ENCODE measurements at regions not wholly inside any gene's neighbourhood (a gene's known extent, or its start where the extent isn't known, plus 50 kb on each side); places are given as distances from the start of the nearest gene placed in this dataset.

DNA sequence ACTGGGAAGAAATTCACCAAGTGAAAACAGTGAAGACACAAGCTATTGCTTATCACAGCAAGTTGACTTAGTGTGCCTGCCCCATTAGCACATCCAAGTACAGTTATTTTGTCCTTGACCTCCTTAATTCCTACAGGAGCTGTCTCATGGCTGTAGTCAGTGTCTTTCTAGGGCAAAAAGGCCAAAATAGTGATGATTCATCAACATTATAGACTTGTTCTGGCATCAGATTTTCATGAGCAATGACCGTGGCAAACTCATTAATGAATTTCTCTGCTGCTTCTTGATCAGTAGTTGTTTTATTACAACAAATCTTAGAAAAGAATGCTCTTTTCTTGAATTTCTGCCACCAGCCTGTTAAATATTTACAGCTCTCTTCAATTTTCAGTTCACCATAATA lies 1169.3 kb upstream of the DDX18 start:
- no peak for DNase-seq

DNA sequence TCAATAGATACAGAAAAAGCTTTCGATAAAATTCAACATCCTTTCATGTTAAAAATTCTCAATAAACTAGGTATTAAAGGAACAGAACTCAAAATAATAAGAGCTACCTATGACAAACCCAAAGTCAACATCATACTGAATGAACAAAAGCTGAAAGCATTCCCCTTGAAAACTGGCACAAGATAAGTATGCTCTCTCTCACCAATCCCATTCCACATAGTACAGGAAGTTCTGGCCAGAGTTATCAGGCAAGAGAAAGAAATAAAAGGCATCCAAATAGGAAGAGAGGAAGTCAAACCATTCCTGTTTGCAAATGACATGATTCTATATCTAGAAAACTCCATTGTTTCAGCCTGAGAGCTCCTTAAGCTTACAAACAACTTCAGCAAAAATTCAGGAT lies 1145.8 kb upstream of the DDX18 start:
- DNase-seq, result no peak

- DNase-seq, result no peak
These were observed 1144.7 kb upstream of the DDX18 start for GRCh38 chr2:116669782-116670181.

GRCh38 chr2:116674188-116674587 lies 1140.3 kb upstream of the DDX18 start:
- DNase-seq, result no peak

GRCh38 chr2:116676776-116677175 lies 1137.7 kb upstream of the DDX18 start:
- DNase-seq, result no peak

DNA sequence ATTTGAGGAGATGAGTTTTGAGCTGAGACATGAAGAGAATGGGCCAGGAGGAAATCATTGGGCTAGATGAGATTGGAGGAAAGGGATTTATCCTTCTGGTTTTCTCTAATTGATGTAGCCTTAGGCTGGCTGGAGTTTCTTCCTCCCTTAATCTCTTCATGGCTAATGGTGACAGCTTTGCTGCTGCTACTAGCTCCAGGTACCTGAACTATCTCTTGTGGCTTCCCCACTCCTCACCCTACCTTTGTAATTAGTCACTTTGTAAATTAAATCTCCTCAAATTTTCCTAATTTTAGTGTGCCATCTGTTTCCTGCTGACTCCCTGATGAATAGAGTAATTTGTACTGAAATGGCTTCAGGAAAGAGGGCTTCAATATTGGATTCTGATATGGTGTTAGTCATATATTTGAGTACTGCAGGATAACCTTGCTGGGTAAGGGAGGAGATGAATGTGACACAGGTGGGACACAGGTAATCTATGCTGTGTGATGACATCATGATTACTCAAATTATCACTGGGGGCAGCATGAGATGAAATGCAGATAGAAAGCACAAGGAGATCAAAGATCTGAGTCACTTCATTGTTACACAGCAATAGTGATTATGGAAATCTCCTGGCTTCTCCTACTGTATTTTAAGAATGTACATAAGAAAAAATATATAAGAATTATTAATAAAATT lies 1134.1 kb upstream of the DDX18 start:
- DNase-seq, result no peak

DNA sequence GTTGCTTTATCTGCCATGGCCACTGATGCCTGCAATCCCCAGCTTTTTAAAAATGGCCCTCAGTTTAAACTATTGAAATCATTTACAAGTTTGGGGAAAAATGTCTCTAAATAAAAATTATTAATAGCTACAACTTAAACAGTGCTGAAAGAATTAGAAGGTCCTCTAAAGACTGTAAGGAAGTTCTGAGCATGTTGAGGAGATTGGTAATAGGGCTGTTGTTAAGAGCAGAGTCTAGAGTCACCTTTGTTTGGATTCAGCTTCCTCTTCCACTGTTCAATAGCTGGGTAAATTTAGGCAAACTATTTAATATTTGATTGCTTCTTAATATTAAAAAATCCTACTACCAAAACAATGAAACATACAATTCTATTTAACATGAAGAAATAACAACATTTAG lies 1127.1 kb upstream of the DDX18 start:
- DNase-seq, result no peak

DNA sequence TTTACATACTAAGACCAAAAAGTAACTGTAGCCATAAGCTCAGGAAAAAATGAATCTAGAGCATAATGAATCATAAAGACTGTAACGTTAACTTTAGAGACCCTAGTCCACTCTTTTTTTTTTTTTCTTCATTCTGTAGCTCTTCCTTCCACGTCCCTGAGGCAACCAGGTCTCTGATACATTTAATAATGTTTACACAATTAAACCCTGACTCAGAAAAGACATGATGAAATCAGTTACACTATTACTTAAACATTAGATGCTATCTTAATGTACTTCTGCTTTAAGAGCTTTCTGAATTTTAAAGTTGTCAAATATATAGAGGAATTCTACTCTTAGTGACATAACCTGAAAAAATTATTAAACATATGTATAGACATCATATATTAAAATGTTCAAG lies 1121.5 kb upstream of the DDX18 start:
- DNase-seq, result no peak

DNA sequence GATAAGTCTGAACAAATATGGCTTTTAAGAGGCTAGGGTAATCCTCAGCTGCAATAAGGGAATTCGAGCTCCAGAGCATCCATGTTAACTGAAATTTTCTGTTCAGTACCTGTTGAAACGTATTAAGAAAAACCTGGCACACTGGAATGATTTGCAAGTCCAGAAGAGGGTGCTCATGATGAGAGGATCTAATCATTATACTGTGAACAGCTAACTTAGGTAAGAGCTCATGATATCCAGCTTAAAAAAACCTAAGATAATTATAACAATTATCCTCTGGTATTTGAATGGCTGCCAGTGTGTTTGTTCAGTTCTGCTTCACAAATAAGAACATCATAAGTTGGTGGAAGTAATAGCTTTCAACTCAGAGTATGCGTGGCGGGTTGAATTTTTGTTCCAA lies 1118.3 kb upstream of the DDX18 start:
- DNase-seq, result peak; percentile 25

DNA sequence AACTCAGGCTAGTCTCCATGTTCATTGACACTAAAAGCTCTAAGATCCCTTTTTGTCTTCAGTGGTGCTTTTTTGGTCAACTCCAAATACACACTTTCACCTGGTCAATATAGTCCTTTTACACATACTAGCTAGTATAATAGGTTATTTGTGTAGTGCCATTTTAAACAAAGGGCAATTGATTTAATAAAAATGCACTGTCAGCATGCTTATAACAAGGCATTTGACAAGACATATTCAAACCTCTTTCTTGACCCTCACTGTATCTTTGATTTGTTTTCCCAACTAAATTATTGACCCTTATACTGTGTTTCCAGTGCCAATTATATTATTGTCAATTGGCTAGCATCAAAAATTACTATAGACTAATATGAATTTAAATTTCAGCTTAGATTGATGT lies 1117.6 kb upstream of the DDX18 start:
- no peak for DNase-seq

- DNase-seq, result no peak
These were observed 1108.1 kb upstream of the DDX18 start for GRCh38 chr2:116706396-116706795.

GRCh38 chr2:116716038-116716437 lies 1098.5 kb upstream of the DDX18 start:
- DNase-seq, result no peak

DNA sequence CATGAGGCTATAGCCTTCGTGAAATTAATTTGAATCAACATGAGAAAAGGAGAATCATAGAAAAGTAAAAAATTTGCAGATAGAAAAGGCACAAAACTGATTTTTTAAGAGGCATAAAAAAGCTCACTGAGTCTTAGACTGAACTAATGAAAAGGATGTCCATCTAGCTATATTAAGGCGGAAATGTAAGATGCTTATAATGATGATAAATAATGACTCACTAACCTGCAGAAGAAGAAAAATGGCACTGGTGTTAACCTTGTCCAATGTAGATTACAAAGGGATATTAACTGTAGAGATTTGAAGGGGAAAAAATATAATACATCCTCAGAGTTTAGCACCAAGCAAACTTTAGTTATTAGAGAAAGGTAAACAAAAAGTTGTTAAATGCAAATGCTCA lies 1098.0 kb upstream of the DDX18 start:
- no peak for DNase-seq

GRCh38 chr2:116717832-116718231 lies 1096.7 kb upstream of the DDX18 start:
- no peak for DNase-seq

- no peak for DNase-seq
These were observed 1096.0 kb upstream of the DDX18 start for GRCh38 chr2:116718451-116718850.

- no peak for DNase-seq
These were observed 1094.7 kb upstream of the DDX18 start for GRCh38 chr2:116719836-116720235.

DNA sequence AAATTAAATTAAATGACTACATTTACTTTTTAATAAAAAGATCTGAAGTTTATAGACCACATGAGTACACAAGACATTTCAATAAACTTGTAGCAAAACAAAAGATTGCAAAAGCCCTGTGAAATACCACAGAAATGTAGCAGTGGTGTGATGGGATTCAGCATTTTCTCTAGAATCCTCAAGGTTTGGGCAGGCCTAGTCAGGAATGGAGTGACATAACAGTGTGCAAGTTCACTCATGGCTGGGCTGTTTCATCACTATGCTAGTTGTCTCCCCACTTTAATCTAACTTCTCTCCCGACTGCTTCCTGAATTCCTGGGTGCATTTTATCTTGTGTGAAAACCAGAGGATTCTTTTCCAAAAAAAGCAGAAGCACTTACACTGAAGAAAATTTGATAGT lies 1089.9 kb upstream of the DDX18 start:
- DNase-seq, result no peak

DNA sequence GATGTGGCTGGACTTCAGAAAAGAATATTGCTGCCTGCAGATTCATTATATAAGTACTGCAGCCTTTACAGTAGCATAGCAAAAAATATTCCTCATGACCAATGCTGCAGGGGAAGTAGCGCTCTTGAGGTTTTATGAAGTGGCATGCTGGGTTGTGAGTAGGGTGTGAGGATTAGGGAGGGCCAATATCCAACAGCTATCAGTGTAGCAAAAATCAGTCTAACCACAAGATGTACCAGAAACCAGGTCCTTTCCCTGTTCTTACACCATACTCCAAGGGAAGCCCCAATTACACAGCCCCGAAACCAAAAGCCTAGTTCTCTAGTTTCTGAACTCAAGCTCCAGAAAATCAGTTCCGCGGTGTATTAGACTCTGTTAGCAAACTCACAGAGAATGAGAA lies 1082.2 kb upstream of the DDX18 start:
- no peak for DNase-seq

- DNase-seq, result no peak
These were observed 1080.8 kb upstream of the DDX18 start for GRCh38 chr2:116733699-116734098.

DNA sequence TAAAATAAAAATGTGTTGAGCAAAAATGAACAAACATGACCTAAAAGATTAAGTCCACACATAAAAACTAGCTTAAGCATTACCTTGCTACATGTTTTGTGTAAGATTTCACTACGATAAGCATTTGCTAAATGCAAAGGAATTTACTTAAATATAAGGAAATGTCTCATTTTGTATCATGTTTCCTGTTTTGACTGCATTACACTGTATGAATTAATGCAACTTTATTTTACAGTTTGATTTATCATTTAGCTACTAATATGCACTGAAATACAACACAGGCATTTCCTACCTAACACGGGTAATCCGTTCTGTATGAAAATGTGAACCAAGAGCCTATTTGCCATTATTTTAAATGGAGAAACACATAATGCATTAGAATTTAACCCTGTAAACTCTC lies 1076.5 kb upstream of the DDX18 start:
- no peak for DNase-seq

- no peak for DNase-seq
These were observed 1067.4 kb upstream of the DDX18 start for GRCh38 chr2:116747103-116747502.

GRCh38 chr2:116749994-116750393 lies 1064.5 kb upstream of the DDX18 start:
- no peak for DNase-seq

GRCh38 chr2:116754381-116755101 lies 1060.0 kb upstream of the DDX18 start:
- DNase-seq, result peak; percentile 66

- DNase-seq, result no peak
These were observed 1052.6 kb upstream of the DDX18 start for GRCh38 chr2:116761864-116762263.

- no peak for DNase-seq
These were observed 1045.0 kb upstream of the DDX18 start for GRCh38 chr2:116769514-116769913.

Data from retina (tissue), 1 donor.